H9 (cell line): ENCODE measurements at regions not wholly inside any gene's neighbourhood (a gene's known extent, or its start where the extent isn't known, plus 50 kb on each side); places are given as distances from the start of the nearest gene placed in this dataset.

Experiments
- DNase-seq: peaks from one replicate; pipeline ENCODE4 v3.0.0-alpha.2; 2017
- H2AFZ ChIP-seq: one replicate; pipeline ENCODE4 v1.6.1; 2013; ENCODE audit warnings: mild to moderate bottlenecking, low read length, control low read depth, moderate library complexity
- H2AK5ac ChIP-seq: 2 replicates; pipeline ENCODE4 v1.6.1; 2013; ENCODE audit warnings: low read length, control low read depth, mixed read lengths; ENCODE audit not compliant: insufficient read length
- H2BK120ac ChIP-seq: one replicate; pipeline ENCODE4 v1.6.1; 2013; ENCODE audit warnings: low read depth, mild to moderate bottlenecking, low read length, control low read depth, inconsistent platforms; ENCODE audit not compliant: poor library complexity, severe bottlenecking
- H2BK12ac ChIP-seq: 2 replicates; pipeline ENCODE4 v1.6.1; 2013; ENCODE audit warnings: low read length, control low read depth, mixed read lengths, low read depth; ENCODE audit not compliant: insufficient read length
- H2BK15ac ChIP-seq: 2 replicates; pipeline ENCODE4 v1.6.1; 2013; ENCODE audit warnings: low read depth, low read length, control low read depth
- H2BK20ac ChIP-seq: one replicate; pipeline ENCODE4 v1.6.1; 2013; ENCODE audit warnings: low read depth, mild to moderate bottlenecking, low read length, control low read depth, inconsistent platforms; ENCODE audit not compliant: poor library complexity, severe bottlenecking
- H2BK5ac ChIP-seq: 2 replicates; pipeline ENCODE4 v1.6.1; 2013; ENCODE audit warnings: low read length, control low read depth, mixed read lengths; ENCODE audit not compliant: insufficient read length
- H3K14ac ChIP-seq: 2 replicates; pipeline ENCODE4 v1.6.1; 2013; ENCODE audit warnings: low read length, control low read depth; ENCODE audit not compliant: insufficient read depth
- H3K18ac ChIP-seq: 2 replicates; pipeline ENCODE4 v1.6.1; 2013; ENCODE audit warnings: low read depth, mild to moderate bottlenecking, mixed read lengths, low read length, control low read depth; ENCODE audit not compliant: insufficient read length
- H3K23ac ChIP-seq: 2 replicates; pipeline ENCODE4 v1.6.1; 2013; ENCODE audit warnings: low read length, control low read depth, mixed read lengths, low read depth; ENCODE audit not compliant: insufficient read length
- H3K23me2 ChIP-seq: 2 replicates; pipeline ENCODE4 v1.6.1; 2013; ENCODE audit warnings: low read depth, mild to moderate bottlenecking, mixed read lengths, low read length, control low read depth; ENCODE audit not compliant: insufficient read length, poor library complexity, severe bottlenecking
- H3K27ac ChIP-seq: 2 replicates; pipeline ENCODE4 v1.5.1; 2013; ENCODE audit warnings: low read length, control low read depth, mixed read lengths, low read depth; ENCODE audit not compliant: insufficient read length
- H3K27me3 ChIP-seq: 2 replicates; pipeline ENCODE4 v1.6.1; 2013; ENCODE audit warnings: low read length, control low read depth, inconsistent platforms; ENCODE audit not compliant: insufficient read depth
- H3K4ac ChIP-seq: 2 replicates; pipeline ENCODE4 v1.6.1; 2013; ENCODE audit warnings: low read depth, mild to moderate bottlenecking, control low read depth, inconsistent platforms, low read length, moderate library complexity
- H3K4me1 ChIP-seq: 2 replicates; pipeline ENCODE4 v1.6.1; 2013; ENCODE audit warnings: low read length, control low read depth, inconsistent platforms; ENCODE audit not compliant: insufficient read depth
- H3K4me2 ChIP-seq: 2 replicates; pipeline ENCODE4 v1.6.1; 2013; ENCODE audit warnings: low read length, control low read depth, mixed read lengths; ENCODE audit not compliant: insufficient read length, insufficient read depth
- H3K56ac ChIP-seq: 2 replicates; pipeline ENCODE4 v1.6.1; 2013; ENCODE audit warnings: low read depth, mild to moderate bottlenecking, mixed read lengths, low read length, control low read depth; ENCODE audit not compliant: insufficient read length
- H3K79me1 ChIP-seq: 2 replicates; pipeline ENCODE4 v1.6.1; 2013; ENCODE audit warnings: low read depth, mild to moderate bottlenecking, moderate library complexity, low read length, control low read depth, inconsistent platforms; ENCODE audit not compliant: insufficient read depth, poor library complexity, severe bottlenecking
- H3K79me2 ChIP-seq: 2 replicates; pipeline ENCODE4 v1.6.1; 2013; ENCODE audit warnings: low read length, control low read depth, inconsistent platforms; ENCODE audit not compliant: insufficient read depth
- H3K9ac ChIP-seq: 2 replicates; pipeline ENCODE4 v1.6.1; 2013; ENCODE audit warnings: low read length, control low read depth, mixed read lengths; ENCODE audit not compliant: insufficient read length; ENCODE audit errors: extremely low read depth
- H3K9me3 ChIP-seq: one replicate; pipeline ENCODE4 v1.6.1; 2013; ENCODE audit warnings: low read depth, low read length, inconsistent platforms; ENCODE audit not compliant: control insufficient read depth
- H3T11ph ChIP-seq: one replicate; pipeline ENCODE4 v1.6.1; 2013; ENCODE audit warnings: mild to moderate bottlenecking, low read length, control low read depth, inconsistent platforms
- H4K20me1 ChIP-seq: one replicate; pipeline ENCODE4 v1.6.1; 2013; ENCODE audit not compliant: control insufficient read depth, insufficient read length, insufficient read depth
- H4K5ac ChIP-seq: 2 replicates; pipeline ENCODE4 v1.6.1; 2013; ENCODE audit warnings: low read depth, mild to moderate bottlenecking, mixed read lengths, low read length, control low read depth; ENCODE audit not compliant: insufficient read length
- H4K8ac ChIP-seq: replicated peaks from 2 replicates; pipeline ENCODE4 v1.6.1; 2013; ENCODE audit warnings: low read length, control low read depth, mixed read lengths, low read depth; ENCODE audit not compliant: insufficient read length
- H4K91ac ChIP-seq: 2 replicates; pipeline ENCODE4 v1.6.1; 2013; ENCODE audit warnings: low read depth, mild to moderate bottlenecking, moderate library complexity, mixed read lengths, low read length, control low read depth; ENCODE audit not compliant: insufficient read length
- H3K27ac Mint-ChIP-seq, 3 experiments: 2 replicates in 2 of 3; 3 replicates in 1 of 3; pipeline ENCODE4 v1.8.0; 2020 to 2021; ENCODE audit warnings: mixed read lengths in 3 of 3, mild to moderate bottlenecking in 1 of 3, moderate library complexity in 1 of 3
- H3K27me3 Mint-ChIP-seq: 2 replicates; pipeline ENCODE4 v1.8.0; 2021; ENCODE audit warnings: low read depth, mild to moderate bottlenecking, moderate library complexity, mixed read lengths
- H3K36me3 Mint-ChIP-seq, 3 experiments: 2 replicates in 2 of 3; 3 replicates in 1 of 3; pipeline ENCODE4 v1.8.0; 2020 to 2021; ENCODE audit warnings: low read depth in 3 of 3, mixed read lengths in 3 of 3; ENCODE audit not compliant: insufficient read depth in 1 of 3
- H3K4me1 Mint-ChIP-seq, 2 experiments: 2 replicates each; pipeline ENCODE4 v1.8.0; 2020; ENCODE audit warnings: mixed read lengths in 2 of 2
- H3K4me3 Mint-ChIP-seq, 2 experiments: 2 replicates in 1 of 2; 3 replicates in 1 of 2; pipeline ENCODE4 v1.8.0; 2020 to 2021; ENCODE audit warnings: mild to moderate bottlenecking in 2 of 2, mixed read lengths in 2 of 2, moderate library complexity in 1 of 2
- H3K9me3 Mint-ChIP-seq, 2 experiments: 2 replicates in 1 of 2; 3 replicates in 1 of 2; pipeline ENCODE4 v1.8.0; 2020; ENCODE audit warnings: mild to moderate bottlenecking in 2 of 2, mixed read lengths in 2 of 2, moderate library complexity in 1 of 2
- CTCF ChIP-seq: fragments of 200-600 bp; sonication (generic); conservative IDR thresholded peaks from 3 replicates; pipeline ENCODE4 v1.8.0; 2021; ENCODE audit warnings: antibody characterized with exemption, mild to moderate bottlenecking
- WGBS: extraction: QIAGEN DNeasy Blood & Tissue Kit; methylation state at CpG from one replicate; pipeline ENCODE4 v1.1.7; 2013; ENCODE audit warnings: missing lambda C conversion rate, low lambda C conversion rate, mixed read lengths; ENCODE audit not compliant: insufficient read length; ENCODE audit errors: extremely low coverage; 5-methylcytosine and 5-hydroxymethylcytosine counted together

- peaks cover 2 to 3% of the 10 kb centered on the region in 2 experiments; a peak in 3 of 4 replicates for H3K4me1 Mint-ChIP-seq
- TF ChIP-seq CTCF: no peak
- no peak overlapping the region for H3T11ph ChIP-seq
- H3K4me1 ChIP-seq: no peaks in the 10 kb centered on the region
- H2AFZ ChIP-seq: no peak overlapping the region
- WGBS: no CpG with 5 or more reads among the region's 8 CpGs
- no peaks in the 10 kb centered on the region for H3K79me1 ChIP-seq
- no peak overlapping the region for H3K4me3 Mint-ChIP-seq
- no peaks in the 10 kb centered on the region for H3K27me3 ChIP-seq
- H4K8ac ChIP-seq: no peak overlapping the region
- DNase-seq: no peak
- H3K14ac ChIP-seq: no peak overlapping the region
- no peak overlapping the region for H3K27ac ChIP-seq
- H3K9me3 Mint-ChIP-seq: peaks cover under 1 to 1% of the 10 kb centered on the region in 2 experiments; a peak in 4 of 5 replicates
- no peak overlapping the region for H3K9ac ChIP-seq
- H2BK12ac ChIP-seq: no peak overlapping the region
- no peaks in the 10 kb centered on the region for H3K79me2 ChIP-seq
- no peaks in the 10 kb centered on the region for H4K20me1 ChIP-seq
- peaks cover 0 to 1% (median under 1%) of the 10 kb centered on the region in 3 experiments; a peak in 3 of 7 replicates for H3K36me3 Mint-ChIP-seq
- H2BK120ac ChIP-seq: no peak overlapping the region
- no peak overlapping the region for H4K91ac ChIP-seq
- H2BK20ac ChIP-seq: no peak overlapping the region
- H3K23me2 ChIP-seq: no peaks in the 10 kb centered on the region
- H2BK5ac ChIP-seq: no peak overlapping the region
- H4K5ac ChIP-seq: no peak overlapping the region
- peaks cover 17% of the 10 kb centered on the region for H3K27me3 Mint-ChIP-seq
- no peak overlapping the region for H3K23ac ChIP-seq
- H2AK5ac ChIP-seq: no peak overlapping the region
- H3K27ac Mint-ChIP-seq: no peak overlapping the region
- H3K4ac ChIP-seq: no peak overlapping the region
- H3K18ac ChIP-seq: no peak overlapping the region
- no peak overlapping the region for H3K4me2 ChIP-seq
- H3K9me3 ChIP-seq: no peaks in the 10 kb centered on the region
- H3K56ac ChIP-seq: no peak overlapping the region
- no peak overlapping the region for H2BK15ac ChIP-seq
Observed at GRCh38 chr22:48139776-48140175, 1377.3 kb downstream of the TBC1D22A start.
